Ishikawa (cell line): ENCODE measurements at regions not wholly inside any gene's neighbourhood (a gene's known extent, or its start where the extent isn't known, plus 50 kb on each side); places are given as distances from the start of the nearest gene placed in this dataset.

Source experiments
- CEBPB ChIP-seq: IDR thresholded peaks from 2 replicates; pipeline ENCODE4 v1.6.1; 2012
- CREB1 ChIP-seq: IDR thresholded peaks from 2 replicates; pipeline ENCODE4 v1.6.1; 2012; ENCODE audit warnings: low read depth
- EGR1 ChIP-seq: IDR thresholded peaks from 2 replicates; pipeline ENCODE4 v1.6.1; 2012
- EP300 ChIP-seq: IDR thresholded peaks from 2 replicates; pipeline ENCODE4 v1.6.1; 2012; ENCODE audit warnings: borderline replicate concordance
- FOXM1 ChIP-seq: IDR thresholded peaks from 2 replicates; pipeline ENCODE4 v1.6.1; 2012; ENCODE audit warnings: low read depth, borderline replicate concordance
- NFIC ChIP-seq: IDR thresholded peaks from 2 replicates; pipeline ENCODE4 v1.6.1; 2012
- TAF1 ChIP-seq: IDR thresholded peaks from 2 replicates; pipeline ENCODE4 v1.6.1; 2012; ENCODE audit warnings: low read depth, mild to moderate bottlenecking
- TCF12 ChIP-seq: IDR thresholded peaks from 2 replicates; pipeline ENCODE4 v1.6.1; 2012; ENCODE audit warnings: low read depth
- TEAD4 ChIP-seq: IDR thresholded peaks from 2 replicates; pipeline ENCODE4 v1.6.1; 2012
- USF1 ChIP-seq: IDR thresholded peaks from 2 replicates; pipeline ENCODE4 v1.6.1; 2012
- YY1 ChIP-seq: IDR thresholded peaks from 2 replicates; pipeline ENCODE4 v1.6.1; 2012; ENCODE audit warnings: low read depth
- TF ChIP-seq, protein P1 (sequence below): IDR thresholded peaks from 2 replicates; pipeline ENCODE4 v1.6.1; 2012; ENCODE audit warnings: low read depth, mild to moderate bottlenecking

- TF ChIP-seq TAF1 (no peak), TEAD4 (no peak), YY1 (no peak), EP300 (no peak), USF1 (no peak), CEBPB (no peak), EGR1 (no peak), NFIC (no peak), FOXM1 (no peak), TCF12 (no peak), CREB1 (no peak)
- TF ChIP-seq, protein P1, sequence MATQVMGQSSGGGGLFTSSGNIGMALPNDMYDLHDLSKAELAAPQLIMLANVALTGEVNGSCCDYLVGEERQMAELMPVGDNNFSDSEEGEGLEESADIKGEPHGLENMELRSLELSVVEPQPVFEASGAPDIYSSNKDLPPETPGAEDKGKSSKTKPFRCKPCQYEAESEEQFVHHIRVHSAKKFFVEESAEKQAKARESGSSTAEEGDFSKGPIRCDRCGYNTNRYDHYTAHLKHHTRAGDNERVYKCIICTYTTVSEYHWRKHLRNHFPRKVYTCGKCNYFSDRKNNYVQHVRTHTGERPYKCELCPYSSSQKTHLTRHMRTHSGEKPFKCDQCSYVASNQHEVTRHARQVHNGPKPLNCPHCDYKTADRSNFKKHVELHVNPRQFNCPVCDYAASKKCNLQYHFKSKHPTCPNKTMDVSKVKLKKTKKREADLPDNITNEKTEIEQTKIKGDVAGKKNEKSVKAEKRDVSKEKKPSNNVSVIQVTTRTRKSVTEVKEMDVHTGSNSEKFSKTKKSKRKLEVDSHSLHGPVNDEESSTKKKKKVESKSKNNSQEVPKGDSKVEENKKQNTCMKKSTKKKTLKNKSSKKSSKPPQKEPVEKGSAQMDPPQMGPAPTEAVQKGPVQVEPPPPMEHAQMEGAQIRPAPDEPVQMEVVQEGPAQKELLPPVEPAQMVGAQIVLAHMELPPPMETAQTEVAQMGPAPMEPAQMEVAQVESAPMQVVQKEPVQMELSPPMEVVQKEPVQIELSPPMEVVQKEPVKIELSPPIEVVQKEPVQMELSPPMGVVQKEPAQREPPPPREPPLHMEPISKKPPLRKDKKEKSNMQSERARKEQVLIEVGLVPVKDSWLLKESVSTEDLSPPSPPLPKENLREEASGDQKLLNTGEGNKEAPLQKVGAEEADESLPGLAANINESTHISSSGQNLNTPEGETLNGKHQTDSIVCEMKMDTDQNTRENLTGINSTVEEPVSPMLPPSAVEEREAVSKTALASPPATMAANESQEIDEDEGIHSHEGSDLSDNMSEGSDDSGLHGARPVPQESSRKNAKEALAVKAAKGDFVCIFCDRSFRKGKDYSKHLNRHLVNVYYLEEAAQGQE = no peak
Measured at GRCh38 chr5:68751661-68752060, 342.2 kb upstream of the SLC30A5 start.
